ENCODE measurements at regions not wholly inside any gene's neighbourhood (a gene's known extent, or its start where the extent isn't known, plus 50 kb on each side); places are given as distances from the start of the nearest gene placed in this dataset.
"Not testable (repeated sequence)": the region's sequence is repeated elsewhere in the genome, so short reads cannot be mapped to it uniquely, and the experiment has no call there.

GRCh38 chr3:139202226-139202958, 141.4 kb upstream of the MRPS22 start:
- DNase-seq: no peak

- DNase-seq: no peak
These were observed 140.9 kb upstream of the MRPS22 start for GRCh38 chr3:139202959-139203349.

- no peak for DNase-seq
These were observed 140.1 kb upstream of the MRPS22 start for GRCh38 chr3:139203752-139204151.

- DNase-seq: peak in 1 of 2 donors; percentile 3
These were observed 139.1 kb upstream of the MRPS22 start for GRCh38 chr3:139204728-139205127.

- no peak for DNase-seq
These were observed 129.9 kb upstream of the MRPS22 start for GRCh38 chr3:139213936-139214335.

- no peak for DNase-seq
These were observed 126.9 kb upstream of the MRPS22 start for GRCh38 chr3:139216958-139217357.

- DNase-seq: no peak
These were observed 126.2 kb upstream of the MRPS22 start for GRCh38 chr3:139217633-139218032.

- DNase-seq: no peak
These were observed 125.8 kb upstream of the MRPS22 start for GRCh38 chr3:139218046-139218445.

GRCh38 chr3:139219463-139219862, 124.4 kb upstream of the MRPS22 start:
- DNase-seq: no peak

GRCh38 chr3:139222100-139222657, 121.6 kb upstream of the MRPS22 start:
- DNase-seq: no peak

GRCh38 chr3:139225548-139225947, 118.3 kb upstream of the MRPS22 start:
- DNase-seq: no peak

- DNase-seq: no peak
These were observed 117.1 kb upstream of the MRPS22 start for GRCh38 chr3:139226731-139227130.

- DNase-seq: no peak
These were observed 116.7 kb upstream of the MRPS22 start for GRCh38 chr3:139227165-139227564.

- no peak for DNase-seq
These were observed 116.0 kb upstream of the MRPS22 start for GRCh38 chr3:139227827-139228226.

GRCh38 chr3:139230391-139230790, 113.4 kb upstream of the MRPS22 start:
- DNase-seq: no peak

GRCh38 chr3:139231555-139232281, 112.1 kb upstream of the MRPS22 start:
- DNase-seq: peak; percentile 8 to 35

GRCh38 chr3:139232341-139232740, 111.5 kb upstream of the MRPS22 start:
- DNase-seq: not testable (repeated sequence)

- DNase-seq: no peak
These were observed 109.3 kb upstream of the MRPS22 start for GRCh38 chr3:139234491-139234890.

- peak in 1 of 2 donors; percentile 14 for DNase-seq
These were observed 108.6 kb upstream of the MRPS22 start for GRCh38 chr3:139235192-139235591.

- no peak for DNase-seq
These were observed 107.5 kb upstream of the MRPS22 start for GRCh38 chr3:139236336-139236735.

- DNase-seq: no peak
These were observed 105.4 kb upstream of the MRPS22 start for GRCh38 chr3:139238281-139239030.

GRCh38 chr3:139239550-139239949, 104.3 kb upstream of the MRPS22 start:
- DNase-seq: no peak

- no peak for DNase-seq
These were observed 102.0 kb upstream of the MRPS22 start for GRCh38 chr3:139241783-139242182.
